ENCODE measurements at regions not wholly inside any gene's neighbourhood (a gene's known extent, or its start where the extent isn't known, plus 50 kb on each side); places are given as distances from the start of the nearest gene placed in this dataset.

DNA sequence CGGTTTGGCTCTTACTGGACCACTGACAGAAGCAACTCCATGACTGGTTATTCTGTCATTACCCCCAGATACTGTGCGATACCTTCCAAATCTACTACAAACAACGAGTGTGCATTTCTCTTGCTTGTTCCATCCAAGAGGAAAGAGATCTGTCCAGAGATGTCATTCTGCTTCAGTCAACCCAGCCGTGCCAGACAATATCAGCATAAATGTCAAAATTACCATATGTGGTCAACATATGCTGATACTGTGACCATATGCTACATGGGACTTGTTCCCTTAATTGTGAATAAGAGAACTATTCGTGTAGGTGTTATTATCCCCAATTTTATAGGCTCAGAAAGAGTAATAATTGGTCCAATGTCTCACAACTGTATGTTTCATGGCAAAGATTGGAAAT is 143.2 kb upstream of the PRSS1 start:
- TF ChIP-seq, protein P1, sequence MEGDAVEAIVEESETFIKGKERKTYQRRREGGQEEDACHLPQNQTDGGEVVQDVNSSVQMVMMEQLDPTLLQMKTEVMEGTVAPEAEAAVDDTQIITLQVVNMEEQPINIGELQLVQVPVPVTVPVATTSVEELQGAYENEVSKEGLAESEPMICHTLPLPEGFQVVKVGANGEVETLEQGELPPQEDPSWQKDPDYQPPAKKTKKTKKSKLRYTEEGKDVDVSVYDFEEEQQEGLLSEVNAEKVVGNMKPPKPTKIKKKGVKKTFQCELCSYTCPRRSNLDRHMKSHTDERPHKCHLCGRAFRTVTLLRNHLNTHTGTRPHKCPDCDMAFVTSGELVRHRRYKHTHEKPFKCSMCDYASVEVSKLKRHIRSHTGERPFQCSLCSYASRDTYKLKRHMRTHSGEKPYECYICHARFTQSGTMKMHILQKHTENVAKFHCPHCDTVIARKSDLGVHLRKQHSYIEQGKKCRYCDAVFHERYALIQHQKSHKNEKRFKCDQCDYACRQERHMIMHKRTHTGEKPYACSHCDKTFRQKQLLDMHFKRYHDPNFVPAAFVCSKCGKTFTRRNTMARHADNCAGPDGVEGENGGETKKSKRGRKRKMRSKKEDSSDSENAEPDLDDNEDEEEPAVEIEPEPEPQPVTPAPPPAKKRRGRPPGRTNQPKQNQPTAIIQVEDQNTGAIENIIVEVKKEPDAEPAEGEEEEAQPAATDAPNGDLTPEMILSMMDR (IDR thresholded peaks at IDR 0.05): no peak
- no peak for TF ChIP-seq POLR2A (IDR thresholded peaks at IDR 0.05)

Measured in testis (tissue), 2 donors.